ENCODE measurements at regions not wholly inside any gene's neighbourhood (a gene's known extent, or its start where the extent isn't known, plus 50 kb on each side); places are given as distances from the start of the nearest gene placed in this dataset.

- TF ChIP-seq CTCF (IDR thresholded peaks at IDR 0.05): no peak
- TF ChIP-seq POLR2A (IDR thresholded peaks at IDR 0.05): no peak
Measured at GRCh38 chr6:71675386-71675785, 211.0 kb upstream of the RIMS1 start.

All from testis (tissue), 2 donors.